Adrenal gland (tissue), 5 donors: ENCODE measurements at regions not wholly inside any gene's neighbourhood (a gene's known extent, or its start where the extent isn't known, plus 50 kb on each side); places are given as distances from the start of the nearest gene placed in this dataset.
"Not testable (repeated sequence)": the region's sequence is repeated elsewhere in the genome, so short reads cannot be mapped to it uniquely, and the experiment has no call there.

Source experiments
- POLR2A ChIP-seq, 2 donors: fragments of 450-650 bp; IDR thresholded peaks; one replicate each; pipeline ENCODE4 v1.6.1; 2017; ENCODE audit warnings: antibody characterized with exemption in 2 of 2, mild to moderate bottlenecking in 2 of 2, moderate library complexity in 1 of 2
- TF ChIP-seq, protein P1 (sequence below), 6 experiments: fragments of 450-650 bp in 4 of 6; fragments of 200-600 bp in 2 of 6; sonication (generic) in 1 of 6; IDR thresholded peaks; 1 replicate in 5 of 6; 2 replicates in 1 of 6; pipeline versions ENCODE4 v1.5.1 to v1.8.0; 2016 to 2021; ENCODE audit warnings: antibody characterized with exemption in 6 of 6, mild to moderate bottlenecking in 2 of 6, moderate library complexity in 1 of 6
- donor health status: DM: no; HTN: no; CAD: no.

DNA sequence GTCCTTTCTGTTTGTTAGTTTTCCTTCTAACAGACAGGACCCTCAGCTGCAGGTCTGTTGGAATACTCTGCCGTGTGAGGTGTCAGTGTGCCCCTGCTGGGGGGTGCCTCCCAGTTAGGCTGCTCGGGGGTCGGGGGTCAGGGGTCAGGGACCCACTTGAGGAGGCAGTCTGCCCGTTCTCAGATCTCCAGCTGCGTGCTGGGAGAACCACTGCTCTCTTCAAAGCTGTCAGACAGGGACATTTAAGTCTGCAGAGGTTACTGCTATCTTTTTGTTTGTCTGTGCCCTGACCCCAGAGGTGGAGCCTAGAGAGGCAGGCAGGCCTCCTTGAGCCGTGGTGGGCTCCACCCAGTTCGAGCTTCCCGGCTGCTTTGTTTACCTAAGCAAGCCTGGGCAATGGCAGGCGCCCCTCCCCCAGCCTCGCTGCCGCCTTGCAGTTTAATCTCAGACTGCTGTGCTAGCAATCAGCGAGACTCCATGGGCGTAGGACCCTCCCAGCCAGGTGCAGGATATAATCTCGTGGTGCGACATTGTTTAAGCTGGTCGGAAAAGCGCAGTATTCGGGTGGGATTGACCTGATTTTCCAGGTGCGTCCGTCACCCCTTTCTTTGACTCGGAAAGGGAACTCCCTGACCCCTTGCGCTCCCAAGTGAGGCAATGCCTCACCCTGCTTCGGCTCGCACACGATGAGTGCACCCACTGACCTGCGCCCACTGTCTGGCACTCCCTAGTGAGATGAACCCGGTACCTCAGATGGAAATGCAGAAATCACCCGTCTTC is 2002.0 kb upstream of the CDH6 start:
- TF ChIP-seq, protein P1, sequence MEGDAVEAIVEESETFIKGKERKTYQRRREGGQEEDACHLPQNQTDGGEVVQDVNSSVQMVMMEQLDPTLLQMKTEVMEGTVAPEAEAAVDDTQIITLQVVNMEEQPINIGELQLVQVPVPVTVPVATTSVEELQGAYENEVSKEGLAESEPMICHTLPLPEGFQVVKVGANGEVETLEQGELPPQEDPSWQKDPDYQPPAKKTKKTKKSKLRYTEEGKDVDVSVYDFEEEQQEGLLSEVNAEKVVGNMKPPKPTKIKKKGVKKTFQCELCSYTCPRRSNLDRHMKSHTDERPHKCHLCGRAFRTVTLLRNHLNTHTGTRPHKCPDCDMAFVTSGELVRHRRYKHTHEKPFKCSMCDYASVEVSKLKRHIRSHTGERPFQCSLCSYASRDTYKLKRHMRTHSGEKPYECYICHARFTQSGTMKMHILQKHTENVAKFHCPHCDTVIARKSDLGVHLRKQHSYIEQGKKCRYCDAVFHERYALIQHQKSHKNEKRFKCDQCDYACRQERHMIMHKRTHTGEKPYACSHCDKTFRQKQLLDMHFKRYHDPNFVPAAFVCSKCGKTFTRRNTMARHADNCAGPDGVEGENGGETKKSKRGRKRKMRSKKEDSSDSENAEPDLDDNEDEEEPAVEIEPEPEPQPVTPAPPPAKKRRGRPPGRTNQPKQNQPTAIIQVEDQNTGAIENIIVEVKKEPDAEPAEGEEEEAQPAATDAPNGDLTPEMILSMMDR (IDR thresholded peaks at IDR 0.05): not testable (repeated sequence)
- not testable (repeated sequence) for TF ChIP-seq POLR2A (IDR thresholded peaks at IDR 0.05)
